PFSK-1 (cell line): ENCODE measurements at regions not wholly inside any gene's neighbourhood (a gene's known extent, or its start where the extent isn't known, plus 50 kb on each side); places are given as distances from the start of the nearest gene placed in this dataset.

ENCODE experiments used
- FOXP2 ChIP-seq: optimal IDR thresholded peaks from 2 replicates; pipeline ENCODE3; 2011; ENCODE audit warnings: borderline replicate concordance, control low read depth, inconsistent platforms; ENCODE audit not compliant: insufficient read depth; ENCODE audit errors: extremely low read length, extremely low read depth
- POLR2AphosphoS5 ChIP-seq: IDR thresholded peaks from 2 replicates; pipeline ENCODE4 v1.6.1; 2012; ENCODE audit warnings: low read depth, mild to moderate bottlenecking, control low read depth, low read length, moderate library complexity
- REST ChIP-seq, 2 experiments: IDR thresholded peaks; 2 replicates each; pipeline versions ENCODE4 v1.6.1 to v1.8.0; 2011 to 2012; ENCODE audit warnings: low read depth in 2 of 2, low read length in 2 of 2, control low read depth in 1 of 2, inconsistent platforms in 1 of 2, mild to moderate bottlenecking in 1 of 2, moderate library complexity in 1 of 2; ENCODE audit not compliant: insufficient read depth in 1 of 2
- SIN3A ChIP-seq: IDR thresholded peaks from 2 replicates; pipeline ENCODE4 v1.6.1; 2012; ENCODE audit warnings: mild to moderate bottlenecking, low read length, moderate library complexity, borderline replicate concordance; ENCODE audit not compliant: insufficient read depth
- TAF1 ChIP-seq: IDR thresholded peaks from 2 replicates; pipeline ENCODE4 v1.6.1; 2012; ENCODE audit warnings: low read length, control low read depth, borderline replicate concordance; ENCODE audit not compliant: insufficient read depth

GRCh38 chr6:98560418-98560817 lies 274.0 kb upstream of the POU3F2 start:
- TF ChIP-seq TAF1, result no peak
- no peak for TF ChIP-seq POLR2AphosphoS5
- TF ChIP-seq SIN3A, result no peak
- no peak for TF ChIP-seq REST (IDR thresholded peaks at IDR 0.05; ENCODE audit: insufficient read depth in 1 of 2, low read depth in 2 of 2, low read length in 2 of 2)
- TF ChIP-seq FOXP2, result no peak
